Peyer's patch (tissue), 4 donors: ENCODE measurements at regions not wholly inside any gene's neighbourhood (a gene's known extent, or its start where the extent isn't known, plus 50 kb on each side); places are given as distances from the start of the nearest gene placed in this dataset.

ENCODE experiments used
- CTCF ChIP-seq, 6 experiments: fragments of 450-650 bp in 4 of 6; fragments of 200-600 bp in 2 of 6; sonication (generic) in 1 of 6; IDR thresholded peaks; one replicate each; pipeline ENCODE4 v1.5.1; 2017 to 2019; ENCODE audit warnings: antibody characterized with exemption in 6 of 6, mild to moderate bottlenecking in 3 of 6, moderate library complexity in 1 of 6
- POLR2A ChIP-seq, 2 donors: fragments of 450-650 bp; IDR thresholded peaks; one replicate each; pipeline ENCODE4 v1.5.1; 2017; ENCODE audit warnings: antibody characterized with exemption in 2 of 2, mild to moderate bottlenecking in 2 of 2, moderate library complexity in 2 of 2

- TF ChIP-seq CTCF (IDR thresholded peaks at IDR 0.05): no peak
- no peak for TF ChIP-seq POLR2A (IDR thresholded peaks at IDR 0.05)
Observed at GRCh38 chr4:4733663-4734062, 125.8 kb upstream of the MSX1 start.
